ENCODE measurements at regions not wholly inside any gene's neighbourhood (a gene's known extent, or its start where the extent isn't known, plus 50 kb on each side); places are given as distances from the start of the nearest gene placed in this dataset.

DNA sequence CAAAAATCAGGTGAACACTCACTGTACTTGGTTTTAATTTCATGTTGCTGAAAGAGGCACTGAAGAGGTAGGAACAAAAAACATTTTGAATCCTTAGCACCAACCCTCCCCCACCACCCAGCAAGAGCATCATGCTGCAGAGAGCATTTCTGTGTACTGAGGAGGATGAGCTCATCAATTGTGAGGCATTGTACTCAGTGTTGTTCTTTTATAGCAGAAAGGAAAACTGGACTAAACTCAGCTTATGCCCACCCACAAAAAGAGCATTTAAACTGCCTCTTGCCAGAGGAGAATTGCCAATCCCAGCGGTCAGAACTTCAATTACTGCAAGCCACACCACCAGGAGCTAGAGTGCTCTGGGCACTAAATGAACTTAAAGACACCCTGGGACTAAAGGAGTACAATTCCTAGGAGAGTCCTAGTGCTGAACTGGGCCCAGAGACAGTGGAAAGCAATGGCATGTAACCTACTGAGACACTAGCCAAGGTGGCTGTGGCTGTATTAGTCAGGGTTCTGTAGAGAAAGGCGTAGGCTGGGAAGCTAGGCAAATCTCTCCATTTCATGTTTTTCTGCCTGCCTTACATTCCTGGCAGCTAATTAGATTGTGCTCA lies 280.7 kb upstream of the KLHL4 start:
- Mint-ChIP-seq H3K4me1 (no peaks in the 10 kb centered on the region), H3K27me3 (no peaks in the 10 kb centered on the region), H3K27ac (no peak overlapping the region), H3K36me3 (ENCODE audit: low read depth) (no peaks in the 10 kb centered on the region), H3K9me3 (ENCODE audit: low read depth) (no peaks in the 10 kb centered on the region), H3K4me3 (no peak overlapping the region)
- intact Hi-C loops (cut with DNase I, micrococcal nuclease): no loop called here
- ChIA-PET CTCF (no interaction called here), POLR2A (no interaction called here)
- no peak for DNase-seq
- ATAC-seq: no peak

DNA sequence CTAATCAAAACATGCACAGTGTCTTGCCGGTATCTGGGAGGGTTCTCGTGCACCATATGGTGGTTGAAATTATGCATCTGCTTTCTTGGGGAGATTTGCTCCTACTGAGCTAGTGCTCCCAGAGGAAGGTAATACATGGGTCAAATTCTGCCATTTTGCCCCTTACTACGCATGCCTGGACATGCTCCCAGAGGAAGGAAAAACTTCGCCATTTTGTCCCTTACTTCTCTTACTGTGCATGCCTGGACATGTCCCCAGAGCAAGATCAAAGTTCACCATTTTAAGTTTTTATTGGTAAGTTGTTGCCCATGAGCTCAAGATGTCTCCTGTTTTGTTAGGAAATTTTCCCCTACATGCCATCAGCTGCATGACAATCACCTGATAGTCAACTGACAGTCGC lies 252.1 kb upstream of the KLHL4 start:
- Mint-ChIP-seq H3K36me3 (ENCODE audit: low read depth) (no peaks in the 10 kb centered on the region), H3K4me3 (no peak overlapping the region), H3K4me1 (no peaks in the 10 kb centered on the region), H3K27me3 (no peaks in the 10 kb centered on the region), H3K9me3 (ENCODE audit: low read depth) (no peaks in the 10 kb centered on the region), H3K27ac (no peak overlapping the region)
- intact Hi-C loops (cut with DNase I, micrococcal nuclease): no loop called here
- ChIA-PET CTCF (no interaction called here), POLR2A (no interaction called here)
- ATAC-seq: no peak
- DNase-seq: no peak

DNA sequence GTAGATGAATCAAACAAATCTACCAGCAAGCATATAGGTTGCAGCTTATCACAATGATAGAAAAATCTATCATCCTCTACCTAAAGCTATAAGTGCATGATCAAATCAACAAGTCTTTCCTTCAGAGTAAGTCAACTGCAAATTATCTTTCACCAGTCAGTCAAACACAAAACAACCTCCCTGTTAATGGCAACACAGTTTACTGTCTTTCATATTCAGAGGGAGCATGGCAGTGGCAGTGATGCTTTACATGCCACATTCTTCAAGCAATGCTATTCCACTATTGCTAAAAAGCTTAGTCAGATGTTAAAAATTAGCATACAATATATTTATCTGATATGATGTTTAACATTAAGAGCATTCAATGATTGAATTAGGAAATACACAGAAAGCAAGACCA lies 245.1 kb upstream of the KLHL4 start:
- ATAC-seq (no peak), DNase-seq (no peak)
- Mint-ChIP-seq H3K27ac (no peak overlapping the region), H3K4me1 (no peaks in the 10 kb centered on the region), H3K4me3 (no peak overlapping the region), H3K9me3 (ENCODE audit: low read depth) (no peaks in the 10 kb centered on the region), H3K36me3 (ENCODE audit: low read depth) (no peaks in the 10 kb centered on the region), H3K27me3 (no peaks in the 10 kb centered on the region)
- intact Hi-C loops (cut with DNase I, micrococcal nuclease): no loop called here
- CTCF ChIA-PET: no interaction called here
- POLR2A ChIA-PET: no interaction called here

DNA sequence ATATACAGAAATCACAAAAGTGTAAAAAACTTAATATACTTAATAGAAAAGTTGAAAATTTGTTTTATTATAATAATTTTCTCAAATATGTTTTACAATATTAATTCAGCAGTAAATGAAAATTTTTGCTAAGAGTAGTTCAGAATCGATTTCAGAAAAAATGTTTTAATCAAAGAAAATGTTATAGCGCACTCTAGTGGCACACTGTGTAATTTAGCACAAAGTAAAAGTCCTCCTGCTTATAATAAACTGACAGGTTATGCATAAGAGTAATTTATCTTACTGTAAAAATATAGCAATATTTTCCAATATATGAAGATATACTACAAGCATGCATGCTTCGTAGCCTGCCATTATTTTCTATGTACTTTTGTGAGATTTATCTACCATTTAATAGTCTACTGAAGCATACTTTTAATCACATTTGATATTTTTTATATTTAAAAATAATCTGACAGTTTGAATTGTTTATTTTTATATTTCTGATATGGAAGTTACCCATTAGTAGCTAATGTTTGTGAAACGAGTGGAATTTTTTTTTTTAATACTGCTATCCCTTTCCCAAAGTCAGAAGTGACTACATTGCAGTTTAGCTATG lies 217.9 kb upstream of the KLHL4 start:
- CTCF ChIA-PET: interaction anchor here (0.9 kb wide), 1 partner anchor 14 kb away, joined by 3 read pairs; no protein-coding TSS in a partner anchor
- DNase-seq: no peak
- ATAC-seq: no peak
- POLR2A ChIA-PET: no interaction called here
- H3K36me3 Mint-ChIP-seq (ENCODE audit: low read depth): no peaks in the 10 kb centered on the region
- no peak overlapping the region for H3K27ac Mint-ChIP-seq
- no peaks in the 10 kb centered on the region for H3K4me1 Mint-ChIP-seq
- H3K4me3 Mint-ChIP-seq: no peak overlapping the region
- no peaks in the 10 kb centered on the region for H3K9me3 Mint-ChIP-seq (ENCODE audit: low read depth)
- no peaks in the 10 kb centered on the region for H3K27me3 Mint-ChIP-seq
- intact Hi-C loops (cut with DNase I, micrococcal nuclease): loop anchor here in 1 of 2 experiments (2.0 kb wide), 1 partner anchor 1167 kb away; no protein-coding TSS in a partner anchor

DNA sequence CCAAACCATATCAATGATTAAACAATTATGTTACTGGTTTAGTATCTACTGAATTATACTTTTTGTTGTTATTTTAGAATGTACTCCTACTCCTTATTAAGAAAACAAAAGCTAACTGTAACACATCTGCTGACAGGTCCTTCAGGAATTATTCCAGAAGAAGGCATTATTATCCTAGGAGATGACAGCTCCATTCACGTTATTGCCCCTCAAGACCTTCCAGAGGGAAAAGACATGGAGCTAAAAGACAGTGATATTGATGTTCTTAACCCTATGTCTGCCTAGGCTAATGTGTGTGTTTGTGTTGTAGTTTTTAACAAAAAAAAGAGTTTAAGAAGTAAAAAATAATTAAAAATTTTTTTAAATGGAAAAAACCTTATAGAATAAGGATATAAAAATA lies 206.8 kb upstream of the KLHL4 start:
- H3K27me3 Mint-ChIP-seq: no peaks in the 10 kb centered on the region
- intact Hi-C loops (cut with DNase I, micrococcal nuclease): no loop called here
- no peak for DNase-seq
- H3K4me1 Mint-ChIP-seq: no peaks in the 10 kb centered on the region
- POLR2A ChIA-PET: no interaction called here
- no peaks in the 10 kb centered on the region for H3K9me3 Mint-ChIP-seq (ENCODE audit: low read depth)
- CTCF ChIA-PET: no interaction called here
- no peak overlapping the region for H3K27ac Mint-ChIP-seq
- no peak overlapping the region for H3K4me3 Mint-ChIP-seq
- no peak for ATAC-seq
- H3K36me3 Mint-ChIP-seq (ENCODE audit: low read depth): no peaks in the 10 kb centered on the region

DNA sequence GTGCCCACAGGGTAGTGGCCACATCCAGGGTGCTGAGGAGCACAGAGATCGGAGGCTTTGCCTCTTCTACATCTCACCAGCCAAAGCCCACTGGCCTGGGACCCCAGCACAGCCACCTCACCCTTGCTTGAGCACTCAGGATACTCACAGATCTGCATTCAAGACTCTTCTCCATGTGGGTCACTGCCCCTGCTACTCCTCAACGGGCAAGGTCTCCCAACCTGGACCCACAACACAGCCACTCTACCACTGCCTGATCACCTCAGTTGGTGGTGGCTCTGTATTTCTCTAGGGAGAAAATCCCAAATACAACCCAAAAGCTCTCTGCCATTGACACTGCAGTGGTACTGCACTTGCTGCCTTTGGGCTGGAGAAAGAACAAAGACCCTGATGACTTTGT lies 190.3 kb upstream of the KLHL4 start:
- DNase-seq (no peak), ATAC-seq (no peak)
- intact Hi-C loops (cut with DNase I, micrococcal nuclease): no loop called here
- no peaks in the 10 kb centered on the region for H3K27me3 Mint-ChIP-seq
- no peak overlapping the region for H3K27ac Mint-ChIP-seq
- no peaks in the 10 kb centered on the region for H3K9me3 Mint-ChIP-seq (ENCODE audit: low read depth)
- no peak overlapping the region for H3K4me3 Mint-ChIP-seq
- CTCF ChIA-PET: no interaction called here
- H3K36me3 Mint-ChIP-seq (ENCODE audit: low read depth): no peaks in the 10 kb centered on the region
- H3K4me1 Mint-ChIP-seq: no peaks in the 10 kb centered on the region
- POLR2A ChIA-PET: no interaction called here

DNA sequence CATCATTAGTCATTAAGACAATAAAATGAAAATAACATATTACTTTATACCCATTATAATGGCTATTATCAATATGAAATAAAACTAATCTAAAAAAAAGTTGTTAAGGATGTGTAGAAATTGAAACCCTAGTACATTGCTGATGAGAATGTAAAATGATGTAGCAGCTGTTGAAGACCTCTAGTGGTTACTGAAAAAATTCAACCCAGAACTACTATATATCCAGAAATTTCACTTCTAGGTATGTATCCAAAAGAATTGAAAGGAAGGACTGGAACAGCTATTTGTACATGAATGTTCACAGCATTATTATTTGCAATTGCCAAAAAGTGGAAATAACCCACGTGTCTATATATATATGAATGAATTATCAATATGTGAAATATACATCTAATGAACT lies 180.3 kb upstream of the KLHL4 start:
- ATAC-seq (no peak), DNase-seq (no peak)
- no peaks in the 10 kb centered on the region for H3K9me3 Mint-ChIP-seq (ENCODE audit: low read depth)
- H3K4me1 Mint-ChIP-seq: no peaks in the 10 kb centered on the region
- no peak overlapping the region for H3K27ac Mint-ChIP-seq
- H3K4me3 Mint-ChIP-seq: no peak overlapping the region
- intact Hi-C loops (cut with DNase I, micrococcal nuclease): loop anchor here in 1 of 2 experiments (10.0 kb wide), 1 partner anchor 328 kb away; no protein-coding TSS in a partner anchor
- ChIA-PET POLR2A (no interaction called here), CTCF (no interaction called here)
- H3K27me3 Mint-ChIP-seq: no peaks in the 10 kb centered on the region
- no peaks in the 10 kb centered on the region for H3K36me3 Mint-ChIP-seq (ENCODE audit: low read depth)

DNA sequence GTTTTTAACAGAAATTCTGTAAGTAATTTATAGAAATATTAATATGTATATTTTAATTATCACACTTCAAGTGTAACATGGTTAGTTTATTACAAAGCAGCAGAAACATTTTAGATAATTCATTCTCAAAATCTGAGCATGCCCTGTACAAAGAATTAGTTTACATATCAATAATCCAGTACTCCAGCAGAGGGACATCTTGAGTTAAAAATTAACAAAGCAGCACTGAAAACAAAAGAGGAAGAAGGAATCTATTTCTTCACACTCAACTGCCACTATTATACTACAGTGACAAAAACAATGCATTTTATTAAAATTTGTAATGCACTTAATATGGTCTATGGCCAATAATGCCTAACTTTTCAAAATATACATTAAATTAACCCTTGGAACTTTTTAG lies 179.1 kb upstream of the KLHL4 start:
- no peaks in the 10 kb centered on the region for H3K36me3 Mint-ChIP-seq (ENCODE audit: low read depth)
- H3K27me3 Mint-ChIP-seq: no peaks in the 10 kb centered on the region
- H3K4me3 Mint-ChIP-seq: no peak overlapping the region
- intact Hi-C loops (cut with DNase I, micrococcal nuclease): loop anchor here in 1 of 2 experiments (10.0 kb wide), 1 partner anchor 326 kb away; no protein-coding TSS in a partner anchor
- H3K9me3 Mint-ChIP-seq (ENCODE audit: low read depth): no peaks in the 10 kb centered on the region
- H3K4me1 Mint-ChIP-seq: no peaks in the 10 kb centered on the region
- DNase-seq (no peak), ATAC-seq (no peak)
- no peak overlapping the region for H3K27ac Mint-ChIP-seq
- CTCF ChIA-PET: no interaction called here
- POLR2A ChIA-PET: no interaction called here

DNA sequence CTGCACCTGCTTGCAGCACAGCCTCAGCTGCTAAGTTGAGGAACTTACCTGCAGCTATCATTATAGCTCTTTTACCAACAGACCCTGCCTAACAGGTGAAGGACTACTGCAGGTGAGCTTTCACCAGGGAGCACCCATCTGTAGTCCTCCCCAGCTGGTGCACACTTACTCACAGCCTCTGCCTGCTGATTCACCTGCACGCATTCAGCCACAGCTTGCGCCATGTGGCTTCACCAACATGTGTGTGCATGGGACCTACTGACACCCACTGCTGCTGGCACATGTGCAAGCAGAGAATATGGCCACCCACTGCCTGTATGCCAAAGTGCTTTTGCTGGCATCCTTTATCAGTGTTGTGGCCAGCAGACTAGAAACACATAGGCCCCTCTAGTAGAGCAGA lies 146.7 kb upstream of the KLHL4 start:
- intact Hi-C loops (cut with DNase I, micrococcal nuclease): no loop called here
- peaks cover 4% of the 10 kb centered on the region for H3K9me3 Mint-ChIP-seq (ENCODE audit: low read depth)
- no peaks in the 10 kb centered on the region for H3K27me3 Mint-ChIP-seq
- ChIA-PET POLR2A (no interaction called here), CTCF (no interaction called here)
- no peak overlapping the region for H3K4me3 Mint-ChIP-seq
- H3K27ac Mint-ChIP-seq: no peak overlapping the region
- no peaks in the 10 kb centered on the region for H3K4me1 Mint-ChIP-seq
- H3K36me3 Mint-ChIP-seq (ENCODE audit: low read depth): no peaks in the 10 kb centered on the region
- ATAC-seq (no peak), DNase-seq (no peak)

DNA sequence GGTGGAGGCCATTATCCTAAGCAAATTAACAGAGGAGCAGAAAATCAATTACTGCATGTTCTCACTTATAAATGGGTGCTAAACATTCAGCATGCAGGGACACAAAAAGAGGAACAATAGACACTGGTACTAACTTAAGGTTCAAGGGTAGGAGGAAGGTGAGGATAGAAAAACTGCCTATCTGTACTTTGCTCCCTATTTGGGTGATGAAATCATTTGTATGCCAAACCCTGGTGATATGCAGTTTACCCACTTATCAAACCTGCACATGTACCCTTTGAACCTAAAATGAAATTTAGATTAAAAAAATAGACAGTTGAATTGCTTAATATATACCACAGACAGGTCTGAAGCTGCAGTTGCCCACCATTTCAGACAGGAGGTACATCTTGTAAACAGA lies 143.3 kb upstream of the KLHL4 start:
- peaks cover 4% of the 10 kb centered on the region for H3K9me3 Mint-ChIP-seq (ENCODE audit: low read depth)
- intact Hi-C loops (cut with DNase I, micrococcal nuclease): no loop called here
- CTCF ChIA-PET: no interaction called here
- no peak overlapping the region for H3K27ac Mint-ChIP-seq
- DNase-seq: no peak
- H3K4me3 Mint-ChIP-seq: no peak overlapping the region
- no peak for ATAC-seq
- POLR2A ChIA-PET: no interaction called here
- no peaks in the 10 kb centered on the region for H3K4me1 Mint-ChIP-seq
- H3K27me3 Mint-ChIP-seq: no peaks in the 10 kb centered on the region
- no peaks in the 10 kb centered on the region for H3K36me3 Mint-ChIP-seq (ENCODE audit: low read depth)

DNA sequence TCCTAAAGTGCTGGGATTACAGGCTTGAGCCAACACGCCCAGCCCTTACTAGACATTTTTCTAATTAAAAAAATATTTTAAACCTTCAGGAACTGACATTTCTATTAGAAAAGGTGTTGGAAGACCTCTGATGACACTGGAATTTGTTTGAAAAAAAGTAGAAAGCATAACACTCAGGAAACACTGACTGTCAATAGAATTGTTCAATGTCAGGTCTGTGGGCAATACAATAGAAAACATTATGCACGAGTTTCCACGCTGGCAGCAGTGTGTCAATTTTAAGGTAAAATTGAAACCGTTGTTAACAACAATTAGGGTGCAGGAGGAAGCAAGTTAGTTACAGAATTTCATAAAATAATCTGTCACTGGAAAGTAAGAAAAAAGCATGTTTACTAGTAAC lies 140.7 kb upstream of the KLHL4 start:
- CTCF ChIA-PET: no interaction called here
- Mint-ChIP-seq H3K27ac (no peak overlapping the region), H3K4me1 (no peaks in the 10 kb centered on the region), H3K27me3 (no peaks in the 10 kb centered on the region), H3K9me3 (ENCODE audit: low read depth) (peaks cover 4% of the 10 kb centered on the region), H3K36me3 (ENCODE audit: low read depth) (no peaks in the 10 kb centered on the region), H3K4me3 (no peak overlapping the region)
- no peak for ATAC-seq
- POLR2A ChIA-PET: no interaction called here
- DNase-seq: no peak
- intact Hi-C loops (cut with DNase I, micrococcal nuclease): no loop called here

DNA sequence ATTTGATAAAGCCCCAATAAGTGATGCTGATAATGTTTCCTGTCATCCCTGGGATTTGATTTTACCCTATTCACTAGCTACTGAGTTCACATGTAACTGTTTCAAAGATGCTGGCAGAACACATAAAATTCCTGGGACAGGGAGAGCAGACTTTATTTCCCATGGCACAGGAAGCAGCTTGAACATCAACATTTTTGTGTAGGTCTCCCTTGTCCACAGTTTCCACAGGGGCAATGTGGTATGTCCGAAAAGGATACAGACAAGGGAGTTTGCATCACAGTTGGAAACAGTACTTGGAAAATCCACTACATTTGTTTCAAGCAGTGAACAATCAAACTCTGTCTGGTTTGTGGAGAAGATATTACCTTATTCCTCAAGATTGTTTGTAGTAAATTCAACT lies 129.2 kb upstream of the KLHL4 start:
- DNase-seq (no peak), ATAC-seq (no peak)
- H3K9me3 Mint-ChIP-seq (ENCODE audit: low read depth): peaks cover 2% of the 10 kb centered on the region
- no peak overlapping the region for H3K4me3 Mint-ChIP-seq
- intact Hi-C loops (cut with DNase I, micrococcal nuclease): no loop called here
- no peak overlapping the region for H3K27ac Mint-ChIP-seq
- H3K27me3 Mint-ChIP-seq: no peaks in the 10 kb centered on the region
- ChIA-PET POLR2A (no interaction called here), CTCF (no interaction called here)
- no peaks in the 10 kb centered on the region for H3K4me1 Mint-ChIP-seq
- no peaks in the 10 kb centered on the region for H3K36me3 Mint-ChIP-seq (ENCODE audit: low read depth)

DNA sequence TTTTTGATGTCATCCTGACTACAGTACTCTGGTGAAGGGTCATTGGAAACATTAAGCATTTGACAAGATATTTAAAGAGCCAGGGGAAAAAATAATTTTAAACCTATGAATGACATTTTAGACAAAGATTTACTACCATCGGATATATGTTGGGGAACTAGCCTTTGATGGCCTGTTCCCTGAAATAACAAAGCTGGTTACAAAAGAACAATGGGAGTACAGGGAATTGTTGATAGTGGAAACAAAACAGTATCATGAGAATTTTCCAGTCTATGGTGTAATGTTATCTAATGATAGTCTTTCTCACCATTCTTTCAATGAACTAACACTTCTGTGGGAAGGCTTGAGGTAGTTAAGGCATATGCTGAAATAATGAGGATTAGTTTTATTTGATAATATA lies 125.9 kb upstream of the KLHL4 start:
- Mint-ChIP-seq H3K4me3 (no peak overlapping the region), H3K4me1 (no peaks in the 10 kb centered on the region), H3K9me3 (ENCODE audit: low read depth) (peaks cover 5% of the 10 kb centered on the region), H3K27me3 (no peaks in the 10 kb centered on the region), H3K36me3 (ENCODE audit: low read depth) (no peaks in the 10 kb centered on the region), H3K27ac (no peak overlapping the region)
- DNase-seq (no peak), ATAC-seq (no peak)
- ChIA-PET CTCF (no interaction called here), POLR2A (no interaction called here)
- intact Hi-C loops (cut with DNase I, micrococcal nuclease): no loop called here
